Fibroblast of the aortic adventitia (primary cell): ENCODE measurements at regions not wholly inside any gene's neighbourhood (a gene's known extent, or its start where the extent isn't known, plus 50 kb on each side); places are given as distances from the start of the nearest gene placed in this dataset.

Experiments used
- DNase-seq: peaks from one replicate; pipeline ENCODE4 v3.0.0-alpha.2; 2010; ENCODE audit warnings: low read depth
- H3K4me3 ChIP-seq: 2 replicates; pipeline ENCODE4 v1.5.1; 2011; ENCODE audit warnings: low read depth, mild to moderate bottlenecking, control low read depth, low read length, moderate library complexity
- TF ChIP-seq, protein P1 (sequence below): IDR thresholded peaks from 2 replicates; pipeline ENCODE4 v1.5.1; 2011; ENCODE audit warnings: mild to moderate bottlenecking, low read length, control low read depth, inconsistent platforms; ENCODE audit not compliant: insufficient read depth

DNA sequence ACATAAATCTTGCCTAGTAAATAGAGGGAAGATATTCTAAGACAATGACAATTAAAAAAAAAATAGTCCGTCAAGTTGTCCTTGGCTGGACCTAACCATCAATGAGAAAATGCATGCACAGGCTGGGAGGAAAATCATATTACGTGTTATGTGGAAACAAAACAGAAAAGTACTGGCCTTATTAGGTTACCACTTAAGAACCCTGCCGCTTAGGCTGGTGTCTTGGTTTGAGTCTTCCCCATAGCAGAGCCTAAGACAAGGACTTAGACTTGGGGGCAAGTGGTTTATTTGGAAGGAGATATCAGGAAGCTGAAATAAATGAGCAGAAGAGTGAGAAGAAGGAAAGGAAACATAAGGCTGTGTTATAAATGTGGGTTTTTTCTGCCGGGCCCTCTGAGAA, 186.4 kb downstream of the MRPL39 start:
- no peak for DNase-seq
- TF ChIP-seq, protein P1, sequence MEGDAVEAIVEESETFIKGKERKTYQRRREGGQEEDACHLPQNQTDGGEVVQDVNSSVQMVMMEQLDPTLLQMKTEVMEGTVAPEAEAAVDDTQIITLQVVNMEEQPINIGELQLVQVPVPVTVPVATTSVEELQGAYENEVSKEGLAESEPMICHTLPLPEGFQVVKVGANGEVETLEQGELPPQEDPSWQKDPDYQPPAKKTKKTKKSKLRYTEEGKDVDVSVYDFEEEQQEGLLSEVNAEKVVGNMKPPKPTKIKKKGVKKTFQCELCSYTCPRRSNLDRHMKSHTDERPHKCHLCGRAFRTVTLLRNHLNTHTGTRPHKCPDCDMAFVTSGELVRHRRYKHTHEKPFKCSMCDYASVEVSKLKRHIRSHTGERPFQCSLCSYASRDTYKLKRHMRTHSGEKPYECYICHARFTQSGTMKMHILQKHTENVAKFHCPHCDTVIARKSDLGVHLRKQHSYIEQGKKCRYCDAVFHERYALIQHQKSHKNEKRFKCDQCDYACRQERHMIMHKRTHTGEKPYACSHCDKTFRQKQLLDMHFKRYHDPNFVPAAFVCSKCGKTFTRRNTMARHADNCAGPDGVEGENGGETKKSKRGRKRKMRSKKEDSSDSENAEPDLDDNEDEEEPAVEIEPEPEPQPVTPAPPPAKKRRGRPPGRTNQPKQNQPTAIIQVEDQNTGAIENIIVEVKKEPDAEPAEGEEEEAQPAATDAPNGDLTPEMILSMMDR = no peak

DNA sequence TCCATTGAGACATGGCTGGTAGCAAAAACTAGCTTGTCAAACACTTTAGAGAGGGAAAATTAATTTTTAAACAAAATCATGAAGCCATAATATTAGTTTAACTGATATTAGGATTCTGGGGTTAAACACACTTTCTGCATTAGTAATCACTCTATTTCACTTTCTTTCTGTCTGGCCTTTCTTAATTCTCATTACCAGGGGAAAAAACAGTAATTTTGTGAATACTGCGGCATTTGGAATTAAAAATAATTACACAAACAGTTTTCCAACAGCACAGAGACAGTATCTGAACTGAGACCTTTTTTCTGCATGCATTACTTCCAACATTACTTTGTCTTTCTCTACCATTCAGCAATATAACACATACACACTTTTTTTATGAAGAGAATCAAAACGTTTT, 190.6 kb downstream of the MRPL39 start:
- no peak overlapping the region for H3K4me3 ChIP-seq
- no peak for DNase-seq
- TF ChIP-seq, protein P1 = no peak

More for the DNA sequence above, 186.4 kb downstream of the MRPL39 start:
- no peak overlapping the region for H3K4me3 ChIP-seq

DNA sequence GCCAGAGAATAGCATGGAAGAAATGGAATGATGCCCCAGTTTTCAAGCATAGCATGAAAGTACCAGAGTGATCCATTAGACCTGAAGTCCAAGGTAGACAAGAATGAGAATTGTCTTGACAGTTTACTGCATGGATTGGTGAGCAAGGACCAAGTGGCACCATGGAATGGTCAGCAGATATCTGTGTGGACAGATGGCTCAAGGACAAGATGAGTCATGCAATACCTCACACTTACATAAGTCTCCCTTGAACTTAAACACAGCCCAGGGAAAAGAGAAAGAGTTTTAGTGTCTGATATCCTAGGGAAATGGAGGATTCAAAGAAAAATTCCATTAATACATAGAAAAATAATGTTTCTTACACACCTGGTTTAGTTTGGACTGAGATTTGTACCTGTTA, 195.2 kb downstream of the MRPL39 start:
- H3K4me3 ChIP-seq = no peak overlapping the region
- DNase-seq = no peak
- TF ChIP-seq, protein P1 = no peak

DNA sequence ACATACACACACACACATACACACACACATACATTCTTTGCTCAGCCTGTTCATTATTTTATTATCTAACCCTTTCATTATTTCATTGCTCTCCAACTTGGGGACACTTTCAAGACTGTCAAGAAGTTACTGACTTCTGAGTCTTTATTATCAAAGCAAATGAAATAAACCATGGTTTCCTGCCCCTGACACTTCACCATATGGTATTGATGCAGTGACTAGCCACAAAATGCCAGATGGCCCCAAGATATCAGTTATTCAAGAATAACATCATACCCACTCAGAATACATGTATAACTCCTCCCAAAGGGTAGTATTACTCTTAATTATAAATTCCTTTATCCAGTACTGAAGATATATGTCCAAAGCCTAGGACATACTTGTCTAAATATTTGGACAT, 197.3 kb downstream of the MRPL39 start:
- TF ChIP-seq, protein P1 = no peak
- no peak for DNase-seq
- no peak overlapping the region for H3K4me3 ChIP-seq

DNA sequence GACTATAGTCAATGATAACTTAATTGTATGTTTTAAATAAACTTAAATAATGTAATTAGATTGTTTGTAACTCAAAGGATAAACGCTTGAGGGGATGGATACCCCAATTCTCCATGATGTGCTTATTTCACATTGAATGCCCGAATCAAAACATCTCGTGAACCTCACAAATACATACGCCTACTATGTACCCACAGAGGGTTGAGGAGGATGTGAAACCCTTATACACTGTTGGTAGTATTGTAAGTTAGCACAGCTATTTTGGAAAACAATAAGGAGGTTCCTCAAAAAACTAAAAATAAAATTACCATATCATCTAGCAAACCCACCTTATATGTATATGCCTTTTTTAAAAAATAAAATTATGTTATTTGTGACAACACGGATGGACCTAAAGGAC, 198.6 kb downstream of the MRPL39 start:
- no peak overlapping the region for H3K4me3 ChIP-seq
- no peak for DNase-seq
- TF ChIP-seq, protein P1 = no peak

DNA sequence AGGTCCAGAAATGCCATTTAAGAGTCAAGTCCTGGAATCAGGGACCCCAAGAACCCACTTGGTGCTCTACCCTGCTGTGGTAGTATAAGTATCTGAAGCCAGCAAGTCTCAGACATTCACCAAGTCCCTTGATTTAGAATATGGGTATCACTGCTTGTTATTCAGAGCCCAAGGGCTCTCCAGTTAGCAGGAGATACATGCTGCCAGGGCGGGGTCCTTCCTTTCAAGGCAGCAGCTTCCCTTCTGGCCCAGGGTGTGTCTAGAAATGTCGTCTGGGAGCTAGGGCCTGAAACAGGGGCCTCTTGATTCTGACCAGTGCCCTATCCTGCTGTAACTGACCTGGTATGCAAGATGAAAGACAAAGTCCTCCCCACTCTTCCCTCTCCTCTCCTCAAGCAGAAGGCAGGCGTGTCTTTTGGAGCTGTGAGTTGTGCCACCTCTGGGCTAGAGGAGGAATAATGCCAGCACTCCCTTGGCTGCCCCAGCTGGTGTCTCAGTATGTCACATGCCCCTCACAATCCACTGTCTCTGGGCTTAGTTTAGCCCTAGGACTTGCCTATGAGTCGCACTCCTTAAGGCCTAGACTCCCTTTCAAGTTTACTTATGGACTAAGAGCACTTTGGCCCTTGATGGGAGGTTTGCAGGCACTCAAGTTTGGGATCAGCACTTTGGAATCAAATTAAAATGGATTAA, 200.2 kb downstream of the MRPL39 start:
- DNase-seq = no peak
- no peak overlapping the region for H3K4me3 ChIP-seq

More for the DNA sequence above, 200.2 kb downstream of the MRPL39 start:
- TF ChIP-seq, protein P1 = no peak
